ENCODE measurements at regions not wholly inside any gene's neighbourhood (a gene's known extent, or its start where the extent isn't known, plus 50 kb on each side); places are given as distances from the start of the nearest gene placed in this dataset.
A peak's percentile ranks its signal among the peaks of the same experiment; 100 is the strongest.

- WGBS, result 72% methylated on average over 4 of the region's 4 CpGs
- intact Hi-C loops (cut with DNase I), result no loop called here
Measured at GRCh38 chr13:74084375-74084935, 49.7 kb downstream of the KLF12 start.

GRCh38 chr13:74082741-74083160 is 51.5 kb downstream of the KLF12 start:
- Histone ChIP-seq H3K4me3 (ENCODE audit: low read length) (no peak overlapping the region), H3K4me1 (ENCODE audit: control insufficient read depth, insufficient read depth, low read length) (peaks cover 5% of the 10 kb centered on the region), H3K27me3 (ENCODE audit: control insufficient read depth, insufficient read depth) (no peaks in the 10 kb centered on the region), H3K9me3 (ENCODE audit: control insufficient read depth, low read length) (no peaks in the 10 kb centered on the region), H3K27ac (ENCODE audit: low read length) (no peak overlapping the region)
- ATAC-seq (no peak), DNase-seq (no peak)
- intact Hi-C loops (cut with DNase I), result no loop called here
- WGBS, result 84% methylated on average over 3 of the region's 3 CpGs

More at GRCh38 chr13:74084375-74084935, 49.7 kb downstream of the KLF12 start:
- Histone ChIP-seq H3K4me1 (ENCODE audit: control insufficient read depth, insufficient read depth, low read length) (peaks cover 8% of the 10 kb centered on the region), H3K4me3 (ENCODE audit: low read length) (no peak overlapping the region), H3K27me3 (ENCODE audit: control insufficient read depth, insufficient read depth) (no peaks in the 10 kb centered on the region), H3K9me3 (ENCODE audit: control insufficient read depth, low read length) (no peaks in the 10 kb centered on the region), H3K27ac (ENCODE audit: low read length) (no peak overlapping the region)
- DNase-seq (no peak), ATAC-seq (peak in 1 of 2 donors; percentile 66)

- WGBS, result 95% methylated on average over 1 of the region's 1 CpG
- ATAC-seq, result no peak
- peaks cover 6% of the 10 kb centered on the region for H3K4me1 ChIP-seq (ENCODE audit: control insufficient read depth, insufficient read depth, low read length)
- H3K27ac ChIP-seq (ENCODE audit: low read length), result no peak overlapping the region
- no peak for DNase-seq
- H3K27me3 ChIP-seq (ENCODE audit: control insufficient read depth, insufficient read depth), result no peaks in the 10 kb centered on the region
- H3K9me3 ChIP-seq (ENCODE audit: control insufficient read depth, low read length), result no peaks in the 10 kb centered on the region
- H3K4me3 ChIP-seq (ENCODE audit: low read length), result no peak overlapping the region
- intact Hi-C loops (cut with DNase I), result no loop called here
Measured at GRCh38 chr13:74080762-74081161, 53.4 kb downstream of the KLF12 start.

GRCh38 chr13:74077792-74078191 is 56.4 kb downstream of the KLF12 start:
- Histone ChIP-seq H3K4me1 (ENCODE audit: control insufficient read depth, insufficient read depth, low read length) (peaks cover 8% of the 10 kb centered on the region), H3K27me3 (ENCODE audit: control insufficient read depth, insufficient read depth) (no peaks in the 10 kb centered on the region), H3K9me3 (ENCODE audit: control insufficient read depth, low read length) (no peaks in the 10 kb centered on the region), H3K4me3 (ENCODE audit: low read length) (no peak overlapping the region), H3K27ac (ENCODE audit: low read length) (no peak overlapping the region)
- ATAC-seq, result peak in 1 of 2 donors; percentile 45
- DNase-seq, result no peak
- 55% methylated on average over 2 of the region's 2 CpGs for WGBS
- intact Hi-C loops (cut with DNase I), result loop anchor here in 1 of 4 donors (10.0 kb wide), 1 partner anchor 47 kb away; no protein-coding TSS in a partner anchor

- Histone ChIP-seq H3K4me1 (ENCODE audit: control insufficient read depth, insufficient read depth, low read length) (peaks cover 8% of the 10 kb centered on the region), H3K4me3 (ENCODE audit: low read length) (no peak overlapping the region), H3K27ac (ENCODE audit: low read length) (no peak overlapping the region), H3K9me3 (ENCODE audit: control insufficient read depth, low read length) (no peaks in the 10 kb centered on the region), H3K27me3 (ENCODE audit: control insufficient read depth, insufficient read depth) (no peaks in the 10 kb centered on the region)
- DNase-seq (no peak), ATAC-seq (no peak)
- 57% methylated on average over 2 of the region's 2 CpGs for WGBS
- intact Hi-C loops (cut with DNase I), result loop anchor here in 1 of 4 donors (10.0 kb wide), 1 partner anchor 47 kb away; no protein-coding TSS in a partner anchor
Measured at GRCh38 chr13:74077375-74077774, 56.8 kb downstream of the KLF12 start.

GRCh38 chr13:74074723-74075122 is 59.5 kb downstream of the KLF12 start:
- intact Hi-C loops (cut with DNase I), result loop anchor here in 1 of 4 donors (10.0 kb wide), 1 partner anchor 50 kb away; no protein-coding TSS in a partner anchor
- Histone ChIP-seq H3K4me3 (ENCODE audit: low read length) (no peak overlapping the region), H3K27me3 (ENCODE audit: control insufficient read depth, insufficient read depth) (no peaks in the 10 kb centered on the region), H3K4me1 (ENCODE audit: control insufficient read depth, insufficient read depth, low read length) (peaks cover 8% of the 10 kb centered on the region), H3K9me3 (ENCODE audit: control insufficient read depth, low read length) (no peaks in the 10 kb centered on the region), H3K27ac (ENCODE audit: low read length) (no peak overlapping the region)
- DNase-seq, result peak in 1 of 3 donors; percentile 11
- peak in 1 of 2 donors; percentile 42 for ATAC-seq

GRCh38 chr13:74073274-74073673 is 60.9 kb downstream of the KLF12 start:
- no peak overlapping the region for H3K4me3 ChIP-seq (ENCODE audit: low read length)
- DNase-seq (no peak), ATAC-seq (peak in 1 of 2 donors; percentile 40)
- H3K4me1 ChIP-seq (ENCODE audit: control insufficient read depth, insufficient read depth, low read length), result peaks cover 10% of the 10 kb centered on the region
- no peaks in the 10 kb centered on the region for H3K9me3 ChIP-seq (ENCODE audit: control insufficient read depth, low read length)
- WGBS, result 55% methylated on average over 1 of the region's 1 CpG
- intact Hi-C loops (cut with DNase I), result loop anchor here in 1 of 4 donors (10.0 kb wide), 1 partner anchor 52 kb away; no protein-coding TSS in a partner anchor
- H3K27ac ChIP-seq (ENCODE audit: low read length), result no peak overlapping the region
- no peaks in the 10 kb centered on the region for H3K27me3 ChIP-seq (ENCODE audit: control insufficient read depth, insufficient read depth)

- Histone ChIP-seq H3K27ac (ENCODE audit: low read length) (no peak overlapping the region), H3K4me1 (ENCODE audit: control insufficient read depth, insufficient read depth, low read length) (peaks cover 8% of the 10 kb centered on the region), H3K9me3 (ENCODE audit: control insufficient read depth, low read length) (no peaks in the 10 kb centered on the region), H3K27me3 (ENCODE audit: control insufficient read depth, insufficient read depth) (no peaks in the 10 kb centered on the region), H3K4me3 (ENCODE audit: low read length) (no peak overlapping the region)
- no peak for ATAC-seq
- 98% methylated on average over 1 of the region's 1 CpG for WGBS
- intact Hi-C loops (cut with DNase I), result loop anchor here in 1 of 4 donors (10.0 kb wide), 1 partner anchor 54 kb away; no protein-coding TSS in a partner anchor
- no peak for DNase-seq
Measured at GRCh38 chr13:74070513-74070912, 63.7 kb downstream of the KLF12 start.

GRCh38 chr13:74070065-74070464 is 64.1 kb downstream of the KLF12 start:
- Histone ChIP-seq H3K9me3 (ENCODE audit: control insufficient read depth, low read length) (no peaks in the 10 kb centered on the region), H3K27me3 (ENCODE audit: control insufficient read depth, insufficient read depth) (no peaks in the 10 kb centered on the region), H3K4me1 (ENCODE audit: control insufficient read depth, insufficient read depth, low read length) (peaks cover 8% of the 10 kb centered on the region), H3K4me3 (ENCODE audit: low read length) (no peak overlapping the region), H3K27ac (ENCODE audit: low read length) (no peak overlapping the region)
- ATAC-seq (no peak), DNase-seq (peak in 1 of 3 donors; percentile 11)
- intact Hi-C loops (cut with DNase I), result loop anchor here in 1 of 4 donors (10.0 kb wide), 1 partner anchor 55 kb away; no protein-coding TSS in a partner anchor
- 79% methylated on average over 4 of the region's 4 CpGs for WGBS

- no peak overlapping the region for H3K4me3 ChIP-seq (ENCODE audit: low read length)
- peaks cover 2% of the 10 kb centered on the region for H3K4me1 ChIP-seq (ENCODE audit: control insufficient read depth, insufficient read depth, low read length)
- ATAC-seq, result no peak
- DNase-seq, result no peak
- H3K27me3 ChIP-seq (ENCODE audit: control insufficient read depth, insufficient read depth), result no peaks in the 10 kb centered on the region
- WGBS, result 96% methylated on average over 7 of the region's 7 CpGs
- no peaks in the 10 kb centered on the region for H3K9me3 ChIP-seq (ENCODE audit: control insufficient read depth, low read length)
- no peak overlapping the region for H3K27ac ChIP-seq (ENCODE audit: low read length)
- intact Hi-C loops (cut with DNase I), result loop anchor here in 1 of 4 donors (10.0 kb wide), 1 partner anchor 66 kb away; the partner anchor contains the start of gene KLF12
Measured at GRCh38 chr13:74068471-74068870, 65.7 kb downstream of the KLF12 start.

- Histone ChIP-seq H3K4me1 (ENCODE audit: control insufficient read depth, insufficient read depth, low read length) (peaks cover 3% of the 10 kb centered on the region), H3K4me3 (ENCODE audit: low read length) (no peak overlapping the region), H3K27ac (ENCODE audit: low read length) (no peak overlapping the region), H3K9me3 (ENCODE audit: control insufficient read depth, low read length) (no peaks in the 10 kb centered on the region), H3K27me3 (ENCODE audit: control insufficient read depth, insufficient read depth) (no peaks in the 10 kb centered on the region)
- ATAC-seq (no peak), DNase-seq (no peak)
- 91% methylated on average over 2 of the region's 2 CpGs for WGBS
- intact Hi-C loops (cut with DNase I), result loop anchor here in 1 of 4 donors (10.0 kb wide), 1 partner anchor 67 kb away; the partner anchor contains the start of gene KLF12
Measured at GRCh38 chr13:74067818-74068217, 66.4 kb downstream of the KLF12 start.

All from right cardiac atrium (tissue), 5 donors.